ENCODE measurements at regions not wholly inside any gene's neighbourhood (a gene's known extent, or its start where the extent isn't known, plus 50 kb on each side); places are given as distances from the start of the nearest gene placed in this dataset.

GRCh38 chr14:65184032-65184764, 81.9 kb upstream of the MAX start:
- TF ChIP-seq POLR2A (IDR thresholded peaks at IDR 0.05; ENCODE audit: extremely low read depth, insufficient read length): no peak
- no peak for TF ChIP-seq CTCF (IDR thresholded peaks at IDR 0.05; ENCODE audit: low read depth, low read length)
- no peak for TF ChIP-seq MAX (IDR thresholded peaks at IDR 0.05; ENCODE audit: low read depth, low read length)
- no peak for TF ChIP-seq MYC (IDR thresholded peaks at IDR 0.05; ENCODE audit: low read depth, low read length)

Measured in NB4 (cell line).